Breast epithelium (tissue), 4 donors: ENCODE measurements at regions not wholly inside any gene's neighbourhood (a gene's known extent, or its start where the extent isn't known, plus 50 kb on each side); places are given as distances from the start of the nearest gene placed in this dataset.

ENCODE experiments used
- DNase-seq, 2 donors: peaks; one replicate each; pipeline ENCODE4 v3.0.0-alpha.2; 2019; ENCODE audit warnings: low spot score in 2 of 2
- H3K27ac ChIP-seq, 2 donors: fragments of 200-600 bp; sonication (generic) in 1 of 2; one replicate each; pipeline ENCODE4 v1.5.1; 2016 to 2019; ENCODE audit warnings: mild to moderate bottlenecking in 1 of 2
- H3K27me3 ChIP-seq, 2 donors: fragments of 200-600 bp; sonication (generic) in 1 of 2; one replicate each; pipeline versions ENCODE4 v1.5.1 to v1.6.0; 2017 to 2019; ENCODE audit warnings: control low read depth in 1 of 2, mild to moderate bottlenecking in 1 of 2
- H3K36me3 ChIP-seq: fragments of 200-600 bp; one replicate; pipeline ENCODE4 v1.5.1; 2019
- H3K4me1 ChIP-seq, 2 donors: fragments of 200-600 bp; sonication (generic); one replicate each; pipeline ENCODE4 v1.5.1; 2016 to 2019; ENCODE audit warnings: control low read depth in 1 of 2
- H3K4me3 ChIP-seq, 3 donors: fragments of 200-600 bp; sonication (generic); 1 replicate in 2 of 3; 2 replicates in 1 of 3; pipeline ENCODE4 v1.5.1; 2016 to 2019; ENCODE audit warnings: mild to moderate bottlenecking in 3 of 3, moderate library complexity in 2 of 3
- H3K9me3 ChIP-seq, 2 donors: fragments of 200-600 bp; sonication (generic) in 1 of 2; one replicate each; pipeline ENCODE4 v1.5.1; 2016 to 2019; ENCODE audit warnings: control low read depth in 1 of 2
- POLR2A ChIP-seq: fragments of 450-650 bp; IDR thresholded peaks from one replicate; pipeline ENCODE4 v1.6.1; 2016; ENCODE audit warnings: antibody characterized with exemption, mild to moderate bottlenecking, moderate library complexity
- POLR2AphosphoS5 ChIP-seq, 3 donors: sonication (generic); formaldehyde crosslinking; IDR thresholded peaks; one replicate each; pipeline ENCODE4 v1.6.1; 2017; ENCODE audit warnings: antibody characterized with exemption in 3 of 3
- intact Hi-C: fragments of 100-400 bp; cut with DNase I; formaldehyde crosslinking; loops from one replicate; pipeline ENCODE4 v1.15.1; 2023; ENCODE audit warnings: low total_unique reads
- TF ChIP-seq, protein P1 (sequence below), 3 donors: fragments of 450-650 bp; IDR thresholded peaks; one replicate each; pipeline ENCODE4 v1.5.1; 2016 to 2017; ENCODE audit warnings: antibody characterized with exemption in 3 of 3, mild to moderate bottlenecking in 3 of 3, moderate library complexity in 3 of 3

DNA sequence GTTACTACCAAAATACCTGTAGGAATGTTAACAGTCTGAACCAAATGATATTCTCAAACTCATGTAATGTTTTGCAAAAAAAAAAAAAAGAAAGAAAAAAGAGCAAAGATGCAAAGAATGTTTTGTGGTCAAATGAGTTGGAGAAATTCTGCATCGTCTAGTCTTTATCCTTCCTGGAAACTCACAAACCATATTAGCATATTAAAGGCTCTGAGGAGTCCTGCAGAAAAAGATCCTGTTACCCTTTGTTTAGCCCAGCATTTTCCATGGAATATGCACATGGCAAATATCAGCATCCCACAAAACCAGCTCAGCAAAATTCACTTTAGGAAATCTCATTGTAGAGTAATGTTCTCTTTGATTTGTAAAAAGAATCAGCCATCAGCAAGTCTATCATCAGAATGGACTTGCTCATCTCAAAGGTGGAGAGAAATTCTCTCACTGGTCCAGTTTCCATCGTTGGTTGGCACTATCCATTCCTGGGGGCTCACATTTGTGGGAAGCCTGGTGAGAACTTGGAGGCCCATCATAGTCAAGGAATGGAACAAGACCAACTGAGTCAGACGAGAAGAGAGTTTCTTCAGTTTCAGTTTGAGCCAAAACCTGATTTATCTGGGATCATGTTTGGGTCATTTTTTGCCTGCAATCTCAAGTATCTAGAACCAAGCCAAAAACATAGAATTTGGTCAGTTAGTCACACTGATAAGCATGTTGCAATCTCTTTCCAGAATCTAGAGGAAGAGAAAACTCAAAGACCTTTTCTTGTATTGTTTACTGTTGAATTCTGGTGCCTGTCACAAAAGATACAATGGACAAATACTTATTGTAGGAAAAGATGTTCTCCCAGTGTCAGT lies 129.8 kb downstream of the TBX5 start:
- Histone ChIP-seq H3K4me3 (no peak overlapping the region), H3K27ac (no peak overlapping the region), H3K36me3 (no peaks in the 10 kb centered on the region), H3K4me1 (no peaks in the 10 kb centered on the region), H3K27me3 (no peaks in the 10 kb centered on the region), H3K9me3 (no peaks in the 10 kb centered on the region)
- no peak for DNase-seq
- intact Hi-C loops, result loop anchor here (10.0 kb wide), 1 partner anchor 1619 kb away; no protein-coding TSS in a partner anchor
- no peak for TF ChIP-seq POLR2AphosphoS5 (IDR thresholded peaks at IDR 0.05)
- TF ChIP-seq, protein P1, sequence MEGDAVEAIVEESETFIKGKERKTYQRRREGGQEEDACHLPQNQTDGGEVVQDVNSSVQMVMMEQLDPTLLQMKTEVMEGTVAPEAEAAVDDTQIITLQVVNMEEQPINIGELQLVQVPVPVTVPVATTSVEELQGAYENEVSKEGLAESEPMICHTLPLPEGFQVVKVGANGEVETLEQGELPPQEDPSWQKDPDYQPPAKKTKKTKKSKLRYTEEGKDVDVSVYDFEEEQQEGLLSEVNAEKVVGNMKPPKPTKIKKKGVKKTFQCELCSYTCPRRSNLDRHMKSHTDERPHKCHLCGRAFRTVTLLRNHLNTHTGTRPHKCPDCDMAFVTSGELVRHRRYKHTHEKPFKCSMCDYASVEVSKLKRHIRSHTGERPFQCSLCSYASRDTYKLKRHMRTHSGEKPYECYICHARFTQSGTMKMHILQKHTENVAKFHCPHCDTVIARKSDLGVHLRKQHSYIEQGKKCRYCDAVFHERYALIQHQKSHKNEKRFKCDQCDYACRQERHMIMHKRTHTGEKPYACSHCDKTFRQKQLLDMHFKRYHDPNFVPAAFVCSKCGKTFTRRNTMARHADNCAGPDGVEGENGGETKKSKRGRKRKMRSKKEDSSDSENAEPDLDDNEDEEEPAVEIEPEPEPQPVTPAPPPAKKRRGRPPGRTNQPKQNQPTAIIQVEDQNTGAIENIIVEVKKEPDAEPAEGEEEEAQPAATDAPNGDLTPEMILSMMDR (IDR thresholded peaks at IDR 0.05), result no peak
- TF ChIP-seq POLR2A, result no peak

DNA sequence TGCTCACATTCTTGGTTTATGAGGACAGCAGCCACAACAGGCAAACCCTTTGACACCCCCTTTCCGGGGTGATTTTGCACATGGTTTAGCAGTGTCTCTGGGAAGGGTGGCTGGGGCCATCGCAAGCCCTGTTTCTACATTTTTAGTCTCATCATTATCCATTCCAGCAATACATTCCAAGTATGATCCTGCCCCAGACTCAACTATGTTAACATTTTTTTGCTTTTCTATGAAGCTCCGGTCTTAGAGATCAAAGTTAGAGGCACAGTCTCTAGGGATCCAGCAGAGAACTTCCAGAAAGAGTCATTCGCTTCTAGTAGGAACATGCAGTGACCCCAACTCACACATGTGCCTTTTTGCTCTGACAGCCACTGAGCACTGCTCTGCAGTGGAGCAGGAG lies 130.9 kb downstream of the TBX5 start:
- H3K9me3 ChIP-seq, result no peaks in the 10 kb centered on the region
- intact Hi-C loops, result loop anchor here (10.0 kb wide), 1 partner anchor 1620 kb away; no protein-coding TSS in a partner anchor

DNA sequence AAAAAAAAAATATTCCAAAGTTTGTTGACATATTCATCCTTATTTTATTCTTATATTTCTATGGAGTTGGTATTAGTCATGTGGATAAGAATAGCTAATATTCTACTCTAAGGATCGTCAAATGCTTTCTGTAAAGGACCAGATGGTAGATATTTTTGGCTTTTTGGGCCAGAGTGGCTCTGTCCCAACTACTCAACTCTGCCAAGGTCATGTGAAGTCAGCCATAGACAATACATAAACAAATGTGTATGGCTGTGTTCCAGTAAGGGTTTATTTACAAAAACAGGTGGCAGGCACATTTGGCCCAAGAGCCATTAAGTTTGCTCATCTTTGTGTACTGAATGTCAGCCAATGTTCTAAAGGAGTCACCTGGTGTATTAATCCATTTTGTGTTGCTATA lies 131.8 kb downstream of the TBX5 start:
- H3K4me3 ChIP-seq, result no peak overlapping the region
- H3K4me1 ChIP-seq, result no peaks in the 10 kb centered on the region
- H3K27ac ChIP-seq, result no peak overlapping the region
- no peaks in the 10 kb centered on the region for H3K27me3 ChIP-seq
- H3K36me3 ChIP-seq, result no peaks in the 10 kb centered on the region
- TF ChIP-seq, protein P1 (IDR thresholded peaks at IDR 0.05), result no peak
- TF ChIP-seq POLR2A (no peak), POLR2AphosphoS5 (IDR thresholded peaks at IDR 0.05) (no peak)
- intact Hi-C loops, result loop anchor here (10.0 kb wide), 1 partner anchor 1621 kb away; no protein-coding TSS in a partner anchor
- DNase-seq, result no peak
- H3K9me3 ChIP-seq, result no peaks in the 10 kb centered on the region

More for the DNA sequence above, 130.9 kb downstream of the TBX5 start:
- Histone ChIP-seq H3K27ac (no peak overlapping the region), H3K27me3 (no peaks in the 10 kb centered on the region), H3K4me1 (no peaks in the 10 kb centered on the region), H3K36me3 (no peaks in the 10 kb centered on the region), H3K4me3 (no peak overlapping the region)
- DNase-seq, result no peak
- no peak for TF ChIP-seq POLR2A
- TF ChIP-seq, protein P1 (IDR thresholded peaks at IDR 0.05), result no peak
- no peak for TF ChIP-seq POLR2AphosphoS5 (IDR thresholded peaks at IDR 0.05)

DNA sequence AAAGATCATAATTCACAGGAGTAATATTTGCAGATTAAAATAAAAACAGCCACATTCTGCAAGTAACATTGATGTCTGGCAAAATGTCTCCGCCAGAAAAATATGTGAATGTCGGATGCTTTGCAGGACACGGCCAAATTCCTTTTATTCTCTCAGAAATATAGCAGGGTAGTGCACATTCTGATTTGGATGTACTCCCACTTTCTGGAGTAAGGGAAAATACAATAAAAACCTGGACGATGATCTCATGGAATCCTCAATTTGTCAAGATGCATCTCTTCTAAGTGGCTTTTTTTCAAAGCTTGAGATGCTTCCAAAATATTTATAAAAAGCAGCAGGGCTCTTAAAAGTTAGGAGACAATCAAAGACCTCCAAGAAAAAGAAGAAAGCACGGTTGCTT lies 133.3 kb downstream of the TBX5 start:
- Histone ChIP-seq H3K27ac (no peak overlapping the region), H3K36me3 (no peaks in the 10 kb centered on the region), H3K4me1 (no peaks in the 10 kb centered on the region), H3K4me3 (no peak overlapping the region), H3K9me3 (no peaks in the 10 kb centered on the region), H3K27me3 (no peaks in the 10 kb centered on the region)
- intact Hi-C loops, result loop anchor here (10.0 kb wide), 1 partner anchor 1622 kb away; no protein-coding TSS in a partner anchor
- TF ChIP-seq POLR2AphosphoS5 (IDR thresholded peaks at IDR 0.05) (no peak), POLR2A (no peak)
- TF ChIP-seq, protein P1 (IDR thresholded peaks at IDR 0.05), result no peak
- no peak for DNase-seq

DNA sequence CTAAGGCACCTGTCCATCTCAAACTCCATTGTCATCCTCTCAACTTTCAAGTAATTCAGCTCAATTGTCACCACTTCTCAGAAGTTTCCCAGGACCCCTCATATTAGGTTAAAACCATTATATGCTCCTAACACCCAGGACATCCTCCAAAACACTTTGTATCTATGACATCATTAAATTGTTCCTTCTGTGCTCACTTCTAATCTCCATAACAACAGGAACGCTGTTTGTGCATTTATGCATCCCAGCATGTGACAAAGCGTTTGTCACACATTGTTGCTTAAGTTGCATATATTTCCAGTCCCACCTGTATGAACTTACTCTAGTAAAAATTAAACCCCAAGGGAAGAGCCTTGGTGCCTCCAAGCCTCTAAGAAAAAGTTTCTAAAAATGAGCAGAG lies 133.9 kb downstream of the TBX5 start:
- no peak for TF ChIP-seq POLR2A
- TF ChIP-seq POLR2AphosphoS5 (IDR thresholded peaks at IDR 0.05), result no peak
- TF ChIP-seq, protein P1 (IDR thresholded peaks at IDR 0.05), result no peak
- no peaks in the 10 kb centered on the region for H3K36me3 ChIP-seq
- H3K27me3 ChIP-seq, result no peaks in the 10 kb centered on the region
- no peak overlapping the region for H3K27ac ChIP-seq
- no peak overlapping the region for H3K4me3 ChIP-seq
- H3K4me1 ChIP-seq, result no peaks in the 10 kb centered on the region
- DNase-seq, result no peak
- intact Hi-C loops, result loop anchor here (10.0 kb wide), 1 partner anchor 1623 kb away; no protein-coding TSS in a partner anchor
- H3K9me3 ChIP-seq, result no peaks in the 10 kb centered on the region
